GM12864 (cell line): ENCODE measurements at regions not wholly inside any gene's neighbourhood (a gene's known extent, or its start where the extent isn't known, plus 50 kb on each side); places are given as distances from the start of the nearest gene placed in this dataset.
"Not testable (repeated sequence)": the region's sequence is repeated elsewhere in the genome, so short reads cannot be mapped to it uniquely, and the experiment has no call there.

Source experiments
- DNase-seq: peaks from one replicate; pipeline ENCODE4 v3.0.0-alpha.2; 2011; ENCODE audit warnings: low read depth
- H3K4me3 ChIP-seq: 2 replicates; pipeline ENCODE4 v1.5.1; 2011; ENCODE audit warnings: mild to moderate bottlenecking, low read depth, low read length, control low read depth
- CTCF ChIP-seq: IDR thresholded peaks from 2 replicates; pipeline ENCODE4 v1.5.1; 2011; ENCODE audit warnings: low read depth, mild to moderate bottlenecking, moderate library complexity, low read length, control low read depth, inconsistent platforms; ENCODE audit errors: missing control alignments

DNA sequence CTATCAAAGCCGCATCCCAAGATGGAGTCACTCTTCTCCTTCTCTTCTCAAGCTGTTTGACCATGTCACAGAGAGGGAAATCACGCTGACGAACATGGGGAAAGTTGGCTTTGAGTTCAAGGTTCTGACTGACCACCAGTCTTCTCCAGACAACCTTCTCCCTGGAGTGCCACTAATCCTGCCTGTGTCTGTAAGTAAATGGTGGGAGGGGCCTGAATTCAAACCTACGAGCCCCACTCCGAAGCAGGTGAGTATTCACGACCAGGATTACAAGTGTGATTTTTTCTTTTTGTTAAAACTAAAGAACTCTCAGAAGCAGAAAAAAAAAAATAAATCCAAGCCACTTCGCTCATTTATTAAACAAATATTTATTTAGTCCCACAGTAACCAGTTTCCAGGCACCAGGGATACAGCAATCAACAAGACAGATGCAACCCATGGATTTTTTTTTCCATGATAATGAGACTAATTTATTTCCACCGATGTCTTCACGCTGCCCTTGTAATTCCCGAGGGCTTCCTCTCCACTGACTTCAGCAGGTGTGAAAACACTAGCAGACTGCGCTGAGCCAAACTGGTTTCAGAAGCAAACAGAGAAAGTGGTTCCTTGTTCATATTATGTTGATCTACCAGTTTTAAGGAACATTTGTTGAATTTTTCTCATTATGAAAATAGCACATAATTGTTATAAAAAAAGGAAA, 206.0 kb upstream of the NBPF12 start:
- not testable (repeated sequence) for H3K4me3 ChIP-seq, DNase-seq

- not testable (repeated sequence) for DNase-seq, H3K4me3 ChIP-seq
These were observed 208.3 kb upstream of the NBPF12 start for GRCh38 chr1:146729642-146730344.

- not testable (repeated sequence) for H3K4me3 ChIP-seq
These were observed 223.1 kb upstream of the NBPF12 start for GRCh38 chr1:146715054-146715453.

GRCh38 chr1:146710838-146711521, 227.1 kb upstream of the NBPF12 start:
- not testable (repeated sequence) for DNase-seq, H3K4me3 ChIP-seq
- TF ChIP-seq CTCF = peak; percentile 18

More at GRCh38 chr1:146715054-146715453, 223.1 kb upstream of the NBPF12 start:
- DNase-seq = not testable (repeated sequence)

GRCh38 chr1:146709302-146709701, 228.8 kb upstream of the NBPF12 start:
- not testable (repeated sequence) for H3K4me3 ChIP-seq, DNase-seq

- DNase-seq, H3K4me3 ChIP-seq: not testable (repeated sequence)
These were observed 233.9 kb upstream of the NBPF12 start for GRCh38 chr1:146704162-146704724.

- H3K4me3 ChIP-seq = not testable (repeated sequence)
These were observed 236.8 kb upstream of the NBPF12 start for GRCh38 chr1:146701320-146701719.

GRCh38 chr1:146695388-146695787, 242.7 kb upstream of the NBPF12 start:
- not testable (repeated sequence) for H3K4me3 ChIP-seq, DNase-seq

More at GRCh38 chr1:146701320-146701719, 236.8 kb upstream of the NBPF12 start:
- DNase-seq = not testable (repeated sequence)

- DNase-seq = not testable (repeated sequence)
These were observed 246.3 kb upstream of the NBPF12 start for GRCh38 chr1:146691798-146692197.

GRCh38 chr1:146688893-146689292, 249.2 kb upstream of the NBPF12 start:
- H3K4me3 ChIP-seq = not testable (repeated sequence)

More at GRCh38 chr1:146691798-146692197, 246.3 kb upstream of the NBPF12 start:
- H3K4me3 ChIP-seq = not testable (repeated sequence)

GRCh38 chr1:146686777-146687366, 251.3 kb upstream of the NBPF12 start:
- H3K4me3 ChIP-seq, DNase-seq: not testable (repeated sequence)

More at GRCh38 chr1:146688893-146689292, 249.2 kb upstream of the NBPF12 start:
- DNase-seq = not testable (repeated sequence)

DNA sequence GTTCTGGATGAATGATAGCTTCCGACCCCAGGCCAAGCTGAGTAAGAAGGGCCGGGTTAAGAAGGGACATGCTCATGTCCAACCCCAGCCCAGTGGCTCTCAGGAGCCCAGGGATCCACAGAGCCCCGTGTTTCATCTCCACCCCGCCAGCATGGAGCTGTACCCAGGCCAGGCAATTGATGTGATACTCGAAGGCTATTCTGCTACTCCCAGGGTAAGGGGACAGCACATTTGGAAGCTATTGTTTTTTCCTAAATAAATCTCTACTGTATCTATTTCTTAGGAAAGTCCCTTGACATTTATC, 255.0 kb upstream of the NBPF12 start:
- not testable (repeated sequence) for DNase-seq, H3K4me3 ChIP-seq

DNA sequence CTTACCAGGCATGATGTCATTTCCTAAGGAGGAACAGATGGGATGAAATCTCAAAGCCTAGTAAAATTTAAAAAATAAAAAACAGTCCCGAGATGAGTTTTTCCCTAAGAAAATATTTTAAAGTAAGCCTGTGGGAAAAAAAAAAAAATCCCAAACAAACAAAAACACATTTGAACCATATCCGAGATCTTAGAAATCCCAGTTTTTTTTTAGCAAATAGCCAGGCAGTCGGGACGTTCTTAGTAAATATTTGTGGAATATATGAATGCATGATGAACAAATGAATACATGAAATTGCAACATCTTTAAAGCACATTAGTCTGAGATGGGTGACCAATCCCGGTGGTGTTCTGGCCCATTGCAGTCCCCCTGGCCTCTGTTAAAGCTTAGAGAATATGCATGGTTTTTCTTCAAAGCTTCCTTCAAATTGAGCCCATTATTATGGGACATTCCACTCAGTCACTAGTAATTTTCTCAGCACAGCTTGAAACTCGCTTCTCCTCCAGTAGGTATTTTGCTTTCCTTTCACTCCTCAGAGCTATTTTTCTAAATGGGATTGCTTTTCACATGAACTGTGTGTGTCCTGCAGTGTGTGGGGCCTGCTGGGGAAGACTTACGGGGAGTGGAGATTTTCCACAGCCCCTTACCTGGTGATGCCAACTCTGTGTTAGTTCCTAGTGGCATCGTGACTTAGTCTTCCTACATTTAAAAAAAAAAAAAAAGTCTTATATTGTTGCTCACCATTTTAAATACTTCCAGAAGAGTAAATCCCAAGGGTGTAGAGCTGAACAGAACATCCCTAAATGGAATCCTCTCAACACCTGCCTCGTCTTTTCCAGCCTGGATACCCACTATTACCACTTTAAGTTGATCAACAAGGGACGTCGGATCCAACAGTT, 255.6 kb upstream of the NBPF12 start:
- DNase-seq = not testable (repeated sequence)

GRCh38 chr1:146673729-146674299, 264.3 kb upstream of the NBPF12 start:
- not testable (repeated sequence) for H3K4me3 ChIP-seq, DNase-seq

More for the DNA sequence above, 255.6 kb upstream of the NBPF12 start:
- not testable (repeated sequence) for H3K4me3 ChIP-seq

GRCh38 chr1:146672608-146673007, 265.5 kb upstream of the NBPF12 start:
- H3K4me3 ChIP-seq, DNase-seq: not testable (repeated sequence)

DNA sequence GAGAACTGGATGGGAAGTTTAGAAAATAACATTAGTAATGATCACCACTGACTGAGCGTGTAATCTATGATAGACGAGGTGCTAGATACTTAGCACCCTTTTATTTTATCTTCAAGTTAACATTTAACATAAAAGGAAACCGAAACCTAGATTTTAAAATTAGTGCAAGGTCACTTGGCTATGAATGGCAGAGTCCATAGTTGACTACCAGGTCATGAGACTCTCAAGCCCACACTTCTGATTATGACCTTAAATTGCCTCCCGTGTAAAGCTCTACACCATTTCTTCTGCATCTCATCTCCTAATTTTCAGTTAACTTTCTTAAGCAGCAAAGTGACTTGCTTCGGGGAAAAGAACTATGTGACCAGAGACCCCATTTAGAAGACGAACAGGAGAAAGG, 266.5 kb upstream of the NBPF12 start:
- not testable (repeated sequence) for DNase-seq, H3K4me3 ChIP-seq
